OCI-LY1 (cell line): ENCODE measurements at regions not wholly inside any gene's neighbourhood (a gene's known extent, or its start where the extent isn't known, plus 50 kb on each side); places are given as distances from the start of the nearest gene placed in this dataset.

Experiments used
- CTCF ChIP-seq: fragments of 200-600 bp; sonication (generic), shearing (Covaris generic); IDR thresholded peaks from 2 replicates; pipeline ENCODE4 v1.5.1; 2017; ENCODE audit warnings: mild to moderate bottlenecking, antibody characterized with exemption, low read length, moderate library complexity, mixed read lengths
- EZH2 ChIP-seq: fragments of 200-600 bp; sonication (generic), shearing (Covaris generic); IDR thresholded peaks from 2 replicates; pipeline ENCODE4 v1.8.0; 2017; ENCODE audit warnings: borderline replicate concordance, mixed run types, mild to moderate bottlenecking, antibody characterized with exemption, low read length, moderate library complexity, mixed read lengths

- TF ChIP-seq EZH2 (no peak), CTCF (no peak)
Observed at GRCh38 chr11:91902312-91902711, 322.3 kb upstream of the FAT3 start.
